Vagina (tissue), 2 donors: ENCODE measurements at regions not wholly inside any gene's neighbourhood (a gene's known extent, or its start where the extent isn't known, plus 50 kb on each side); places are given as distances from the start of the nearest gene placed in this dataset.

Experiments
- POLR2A ChIP-seq, 2 donors: fragments of 450-650 bp; IDR thresholded peaks; one replicate each; pipeline ENCODE4 v1.6.1; 2017; ENCODE audit warnings: antibody characterized with exemption in 2 of 2, mild to moderate bottlenecking in 2 of 2, moderate library complexity in 2 of 2
- POLR2AphosphoS5 ChIP-seq, 2 donors: sonication (generic); formaldehyde crosslinking; IDR thresholded peaks; one replicate each; pipeline ENCODE4 v1.9.0; 2017; ENCODE audit warnings: antibody characterized with exemption in 2 of 2, mild to moderate bottlenecking in 2 of 2, low read depth in 1 of 2; ENCODE audit not compliant: insufficient read depth in 1 of 2
- TF ChIP-seq, protein P1 (sequence below), 3 experiments: fragments of 450-650 bp in 2 of 3; fragments of 200-600 bp in 1 of 3; sonication (generic) in 1 of 3; IDR thresholded peaks; one replicate each; pipeline ENCODE4 v1.5.1; 2017 to 2019; ENCODE audit warnings: antibody characterized with exemption in 3 of 3, mild to moderate bottlenecking in 2 of 3, moderate library complexity in 2 of 3

DNA sequence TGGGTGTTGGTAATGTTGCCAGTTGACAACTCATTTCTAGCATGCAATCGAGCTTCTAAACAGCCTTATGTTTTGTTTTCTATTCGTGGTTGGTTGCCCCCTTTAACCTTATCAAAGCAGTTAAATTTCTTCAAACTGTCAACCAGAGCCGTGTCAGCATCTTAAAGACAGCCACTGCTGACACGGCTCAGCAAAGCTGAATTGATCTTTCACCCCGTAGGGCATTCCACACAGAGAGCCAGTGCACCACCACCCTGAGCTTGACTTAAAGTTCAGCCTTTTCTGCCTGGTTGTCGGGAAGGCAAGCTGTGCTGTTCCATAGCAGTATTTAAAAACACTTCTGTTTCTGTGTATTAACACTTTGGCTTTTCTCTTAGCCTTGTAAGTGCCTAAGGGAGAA, 355.0 kb upstream of the CHST9 start:
- TF ChIP-seq, protein P1, sequence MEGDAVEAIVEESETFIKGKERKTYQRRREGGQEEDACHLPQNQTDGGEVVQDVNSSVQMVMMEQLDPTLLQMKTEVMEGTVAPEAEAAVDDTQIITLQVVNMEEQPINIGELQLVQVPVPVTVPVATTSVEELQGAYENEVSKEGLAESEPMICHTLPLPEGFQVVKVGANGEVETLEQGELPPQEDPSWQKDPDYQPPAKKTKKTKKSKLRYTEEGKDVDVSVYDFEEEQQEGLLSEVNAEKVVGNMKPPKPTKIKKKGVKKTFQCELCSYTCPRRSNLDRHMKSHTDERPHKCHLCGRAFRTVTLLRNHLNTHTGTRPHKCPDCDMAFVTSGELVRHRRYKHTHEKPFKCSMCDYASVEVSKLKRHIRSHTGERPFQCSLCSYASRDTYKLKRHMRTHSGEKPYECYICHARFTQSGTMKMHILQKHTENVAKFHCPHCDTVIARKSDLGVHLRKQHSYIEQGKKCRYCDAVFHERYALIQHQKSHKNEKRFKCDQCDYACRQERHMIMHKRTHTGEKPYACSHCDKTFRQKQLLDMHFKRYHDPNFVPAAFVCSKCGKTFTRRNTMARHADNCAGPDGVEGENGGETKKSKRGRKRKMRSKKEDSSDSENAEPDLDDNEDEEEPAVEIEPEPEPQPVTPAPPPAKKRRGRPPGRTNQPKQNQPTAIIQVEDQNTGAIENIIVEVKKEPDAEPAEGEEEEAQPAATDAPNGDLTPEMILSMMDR (IDR thresholded peaks at IDR 0.05), result no peak
- TF ChIP-seq POLR2AphosphoS5 (IDR thresholded peaks at IDR 0.05; ENCODE audit: insufficient read depth in 1 of 2, low read depth in 1 of 2), result no peak
- no peak for TF ChIP-seq POLR2A (IDR thresholded peaks at IDR 0.05)
